Neuronal stem cell (in vitro differentiated cells): ENCODE measurements at regions not wholly inside any gene's neighbourhood (a gene's known extent, or its start where the extent isn't known, plus 50 kb on each side); places are given as distances from the start of the nearest gene placed in this dataset.

Experiments used
- DNase-seq: peaks from one replicate; pipeline ENCODE4 v3.0.0-alpha.2; 2013; ENCODE audit warnings: low spot score
- H2AFZ ChIP-seq: one replicate; pipeline ENCODE4 v1.6.1; 2013; ENCODE audit warnings: mild to moderate bottlenecking, low read length, inconsistent platforms
- H2AK5ac ChIP-seq: 2 replicates; pipeline ENCODE4 v1.6.1; 2013; ENCODE audit warnings: low read depth, mild to moderate bottlenecking, inconsistent platforms, low read length, moderate library complexity, mixed read lengths
- H2BK120ac ChIP-seq: 2 replicates; pipeline ENCODE4 v1.6.1; 2013; ENCODE audit warnings: low read depth, mild to moderate bottlenecking, inconsistent platforms, low read length, moderate library complexity, mixed read lengths
- H2BK12ac ChIP-seq: one replicate; pipeline ENCODE4 v1.6.1; 2013; ENCODE audit warnings: low read length, inconsistent platforms
- H2BK15ac ChIP-seq: 2 replicates; pipeline ENCODE4 v1.6.1; 2013; ENCODE audit warnings: mild to moderate bottlenecking, low read length, inconsistent platforms, mixed read lengths
- H2BK5ac ChIP-seq: one replicate; pipeline ENCODE4 v1.6.1; 2013; ENCODE audit warnings: inconsistent platforms, mild to moderate bottlenecking, low read length, moderate library complexity
- H3K14ac ChIP-seq: one replicate; pipeline ENCODE4 v1.6.1; 2013; ENCODE audit warnings: low read length, inconsistent platforms
- H3K18ac ChIP-seq: 2 replicates; pipeline ENCODE4 v1.6.1; 2013; ENCODE audit warnings: low read length, inconsistent platforms
- H3K23ac ChIP-seq: 2 replicates; pipeline ENCODE4 v1.6.1; 2013; ENCODE audit warnings: low read depth, mild to moderate bottlenecking, mixed read lengths, low read length, inconsistent platforms; ENCODE audit not compliant: poor library complexity
- H3K27ac ChIP-seq: replicated peaks from 3 replicates; pipeline ENCODE4 v1.5.1; 2013; ENCODE audit warnings: low read length, inconsistent platforms
- H3K27me3 ChIP-seq, 3 experiments: 2 replicates each; pipeline ENCODE4 v1.6.1; 2013; ENCODE audit warnings: low read length in 3 of 3, mild to moderate bottlenecking in 2 of 3, inconsistent platforms in 1 of 3, low read depth in 1 of 3, mixed read lengths in 1 of 3, moderate library complexity in 1 of 3; ENCODE audit not compliant: control insufficient read depth in 3 of 3, insufficient read depth in 3 of 3
- H3K36me3 ChIP-seq, 2 donors: replicated peaks in 1 of 2; 2 replicates each; pipeline ENCODE4 v1.6.1; 2013; ENCODE audit warnings: low read length in 2 of 2; ENCODE audit not compliant: control insufficient read depth in 2 of 2, insufficient read depth in 2 of 2
- H3K4ac ChIP-seq: 2 replicates; pipeline ENCODE4 v1.6.1; 2013; ENCODE audit warnings: inconsistent platforms, mild to moderate bottlenecking, low read length, moderate library complexity
- H3K4me1 ChIP-seq, 2 donors: 1 replicate in 1 of 2; 2 replicates in 1 of 2; pipeline ENCODE4 v1.6.1; 2013; ENCODE audit warnings: low read length in 2 of 2, low read depth in 1 of 2; ENCODE audit not compliant: control insufficient read depth in 2 of 2, insufficient read depth in 1 of 2
- H3K4me2 ChIP-seq: one replicate; pipeline ENCODE4 v1.6.1; 2013; ENCODE audit warnings: mild to moderate bottlenecking, low read length, inconsistent platforms; ENCODE audit not compliant: insufficient read depth, poor library complexity, severe bottlenecking
- H3K4me3 ChIP-seq, 2 donors: 2 replicates each; pipeline ENCODE4 v1.5.1; 2013; ENCODE audit warnings: low read length in 2 of 2, mild to moderate bottlenecking in 2 of 2, inconsistent platforms in 1 of 2, moderate library complexity in 1 of 2
- H3K79me1 ChIP-seq: one replicate; pipeline ENCODE4 v1.6.1; 2013; ENCODE audit warnings: low read depth, mild to moderate bottlenecking, inconsistent platforms, low read length, moderate library complexity
- H3K9ac ChIP-seq: one replicate; pipeline ENCODE4 v1.6.1; 2013; ENCODE audit warnings: mild to moderate bottlenecking, low read depth, low read length, inconsistent platforms; ENCODE audit not compliant: poor library complexity
- H3K9me3 ChIP-seq, 2 donors: replicated peaks in 1 of 2; 2 replicates each; pipeline versions ENCODE3 to v1.6.1; 2013; ENCODE audit warnings: low read length in 2 of 2, mild to moderate bottlenecking in 2 of 2, inconsistent platforms in 1 of 2, low read depth in 1 of 2, mixed read lengths in 1 of 2, moderate library complexity in 1 of 2; ENCODE audit not compliant: control insufficient read depth in 2 of 2, insufficient read depth in 1 of 2
- H4K8ac ChIP-seq: one replicate; pipeline ENCODE4 v1.6.1; 2013; ENCODE audit warnings: low read depth, mild to moderate bottlenecking, inconsistent platforms, low read length, moderate library complexity
- H4K91ac ChIP-seq: one replicate; pipeline ENCODE4 v1.6.1; 2013; ENCODE audit warnings: low read length, low read depth, mild to moderate bottlenecking, inconsistent platforms; ENCODE audit not compliant: poor library complexity
- WGBS, 2 donors: extraction: QIAGEN DNeasy Blood & Tissue Kit; methylation state at CpG; one replicate each; pipeline ENCODE4 v1.1.7; 2013; ENCODE audit warnings: missing lambda C conversion rate in 2 of 2, mixed read lengths in 1 of 2; ENCODE audit not compliant: insufficient read length in 2 of 2, insufficient replicate concordance in 1 of 2; ENCODE audit errors: extremely low coverage in 2 of 2; 5-methylcytosine and 5-hydroxymethylcytosine counted together

GRCh38 chr2:16554060-16554583 is 111.5 kb downstream of the CYRIA start:
- Histone ChIP-seq H3K27ac (no peak overlapping the region), H3K4ac (no peak overlapping the region)
- DNase-seq: no peak

GRCh38 chr2:16553226-16553625 is 112.4 kb downstream of the CYRIA start:
- H2BK5ac ChIP-seq: no peak overlapping the region
- no peak overlapping the region for H3K23ac ChIP-seq
- no CpG with 5 or more reads among the region's 4 CpGs for WGBS, 2 donors
- no peaks in the 10 kb centered on the region for H3K36me3 ChIP-seq
- H3K27me3 ChIP-seq: no peaks in the 10 kb centered on the region
- H4K91ac ChIP-seq: no peak overlapping the region
- H2AK5ac ChIP-seq: no peak overlapping the region
- no peak overlapping the region for H2BK120ac ChIP-seq
- H2BK15ac ChIP-seq: no peak overlapping the region
- H3K14ac ChIP-seq: no peak overlapping the region
- H2AFZ ChIP-seq: no peak overlapping the region
- no peak overlapping the region for H3K27ac ChIP-seq
- H4K8ac ChIP-seq: no peak overlapping the region
- H3K4me2 ChIP-seq: no peak overlapping the region
- H2BK12ac ChIP-seq: no peak overlapping the region
- H3K79me1 ChIP-seq: no peaks in the 10 kb centered on the region
- H3K9me3 ChIP-seq: no peaks in the 10 kb centered on the region
- H3K4me3 ChIP-seq: no peak overlapping the region
- H3K4me1 ChIP-seq: no peaks in the 10 kb centered on the region
- DNase-seq: peak; percentile 31
- H3K9ac ChIP-seq: no peak overlapping the region
- H3K4ac ChIP-seq: no peak overlapping the region
- no peak overlapping the region for H3K18ac ChIP-seq

More at GRCh38 chr2:16554060-16554583, 111.5 kb downstream of the CYRIA start:
- Histone ChIP-seq H2AFZ (no peak overlapping the region), H3K23ac (no peak overlapping the region), H3K14ac (no peak overlapping the region), H3K27me3 (no peaks in the 10 kb centered on the region), H2AK5ac (no peak overlapping the region), H2BK5ac (no peak overlapping the region), H3K4me2 (no peak overlapping the region), H4K8ac (no peak overlapping the region), H3K4me1 (no peaks in the 10 kb centered on the region), H2BK12ac (no peak overlapping the region), H4K91ac (no peak overlapping the region), H3K36me3 (peaks cover 0 to under 1% of the 10 kb centered on the region in 2 donors), H2BK120ac (no peak overlapping the region), H2BK15ac (no peak overlapping the region), H3K9ac (no peak overlapping the region), H3K18ac (no peak overlapping the region), H3K9me3 (no peaks in the 10 kb centered on the region), H3K79me1 (no peaks in the 10 kb centered on the region), H3K4me3 (no peak overlapping the region)

GRCh38 chr2:16552202-16552601 is 113.4 kb downstream of the CYRIA start:
- Histone ChIP-seq H3K79me1 (no peaks in the 10 kb centered on the region), H3K27ac (no peak overlapping the region), H3K18ac (no peak overlapping the region), H3K4me1 (no peaks in the 10 kb centered on the region), H2BK5ac (no peak overlapping the region), H3K27me3 (no peaks in the 10 kb centered on the region), H2BK15ac (no peak overlapping the region), H3K14ac (no peak overlapping the region), H2AFZ (no peak overlapping the region), H2AK5ac (no peak overlapping the region), H3K4me2 (no peak overlapping the region), H3K9me3 (no peaks in the 10 kb centered on the region), H2BK12ac (no peak overlapping the region), H3K36me3 (no peaks in the 10 kb centered on the region), H3K9ac (no peak overlapping the region), H3K4ac (no peak overlapping the region), H2BK120ac (no peak overlapping the region), H4K8ac (no peak overlapping the region), H4K91ac (no peak overlapping the region), H3K23ac (no peak overlapping the region), H3K4me3 (no peak overlapping the region)
- no CpG with 5 or more reads among the region's 4 CpGs for WGBS, 2 donors
- DNase-seq: no peak

- Histone ChIP-seq H3K36me3 (no peaks in the 10 kb centered on the region), H3K18ac (no peak overlapping the region), H3K4me2 (no peak overlapping the region), H2AK5ac (no peak overlapping the region), H3K4me3 (no peak overlapping the region), H3K9ac (no peak overlapping the region), H4K8ac (no peak overlapping the region), H3K27ac (no peak overlapping the region), H3K4me1 (no peaks in the 10 kb centered on the region), H2BK12ac (no peak overlapping the region), H2BK5ac (no peak overlapping the region), H2BK15ac (no peak overlapping the region), H4K91ac (no peak overlapping the region), H3K79me1 (no peaks in the 10 kb centered on the region), H2AFZ (no peak overlapping the region), H3K27me3 (no peaks in the 10 kb centered on the region), H3K9me3 (no peaks in the 10 kb centered on the region), H3K23ac (no peak overlapping the region), H2BK120ac (no peak overlapping the region), H3K4ac (no peak overlapping the region), H3K14ac (no peak overlapping the region)
- no peak for DNase-seq
- no CpG with 5 or more reads among the region's 2 CpGs for WGBS, 2 donors
Measured at GRCh38 chr2:16548036-16548435, 117.6 kb downstream of the CYRIA start.
